Heart left ventricle (tissue), 13 donors: ENCODE measurements at regions not wholly inside any gene's neighbourhood (a gene's known extent, or its start where the extent isn't known, plus 50 kb on each side); places are given as distances from the start of the nearest gene placed in this dataset.

ENCODE experiments used
- POLR2A ChIP-seq, 2 donors: fragments of 450-650 bp; IDR thresholded peaks; one replicate each; pipeline ENCODE4 v1.6.1; 2017; ENCODE audit warnings: antibody characterized with exemption in 2 of 2, mild to moderate bottlenecking in 2 of 2, moderate library complexity in 2 of 2
- TF ChIP-seq, protein P1 (sequence below), 12 donors: fragments of 200-600 bp; sonication (generic) in 4 of 12; IDR thresholded peaks; one replicate each; pipeline versions ENCODE4 v1.5.0 to v1.8.0; 2018 to 2022; ENCODE audit warnings: antibody characterized with exemption in 12 of 12, mild to moderate bottlenecking in 5 of 12
- donor health status: ischemic (EF 13 %, LVEDD 7.1; RV severe dilation, severe dysfunction).
- donor health status: DM: no; HTN: yes; CAD: no.
- donor health status: DM: no; HTN: no; CAD: no.
- donor health status: ischemic (EF 25% LVEDD 6.9; RV normal size, moderate dysfunction).
- donor health status: ischemic (EF 25% LVEDD 5.7; RV mildly dilated, moderate dysfunction).
- donor health status: ischemic (EF 35%, LVEDD 5.7; RV mildly dilated, moderate dysfunction).
- donor health status: nonischemic (EF 11% LVEDD 7.7; RV severe dilation, severe dysfunction).
- donor health status: DM: yes; HTN: yes; CAD: no.
- donor health status: PGD.
- donor health status: ischemic (EF 29% LVEDD 5.4; RV normal size, mild dysfunction).
- donor health status: nonischemic (EF 23%, LVEDD 6.1; RV moderate dilation, normal function).

DNA sequence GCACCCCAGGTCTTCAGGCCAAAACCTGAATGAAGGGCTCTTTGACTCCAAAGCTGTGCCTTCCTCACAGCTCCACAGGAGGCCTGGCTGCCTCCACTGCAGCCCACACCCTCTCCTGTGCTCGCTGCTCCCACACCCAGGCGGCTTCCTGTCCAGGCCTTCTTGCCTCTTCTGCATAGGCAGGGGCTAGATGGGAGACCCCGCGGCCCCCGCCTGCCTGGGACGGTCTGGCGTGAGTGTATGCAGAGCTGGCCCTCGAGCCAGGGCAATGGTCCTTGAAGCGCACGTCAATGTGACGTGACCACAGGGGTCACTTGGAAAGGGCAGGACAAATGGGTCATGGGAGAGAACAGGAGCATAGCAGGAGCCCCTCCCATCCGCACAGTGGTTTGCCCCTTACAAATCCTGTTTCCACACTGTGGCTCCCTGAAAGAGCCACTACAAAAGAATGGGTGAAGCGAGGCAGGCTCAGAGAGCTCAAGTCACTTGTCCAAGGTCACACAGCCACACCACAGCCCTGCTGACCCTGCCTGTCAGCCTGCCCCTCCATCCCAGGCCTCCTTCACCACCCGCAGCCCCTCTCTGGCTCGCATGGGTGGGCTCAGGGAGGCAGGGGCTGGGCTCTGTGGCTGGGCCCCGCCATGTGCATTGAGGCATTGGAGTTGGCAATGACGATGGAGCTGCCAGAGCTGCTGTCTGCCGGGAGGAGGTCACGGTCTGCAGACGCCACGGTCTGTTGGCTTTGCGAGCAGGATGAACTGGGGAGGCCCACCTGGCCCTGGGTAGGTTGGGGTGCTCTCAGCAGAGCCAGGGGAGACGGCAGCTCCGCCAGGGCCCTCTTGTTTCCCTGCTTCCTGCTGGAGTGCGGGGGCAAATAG lies 71.2 kb upstream of the WNT11 start:
- TF ChIP-seq, protein P1, sequence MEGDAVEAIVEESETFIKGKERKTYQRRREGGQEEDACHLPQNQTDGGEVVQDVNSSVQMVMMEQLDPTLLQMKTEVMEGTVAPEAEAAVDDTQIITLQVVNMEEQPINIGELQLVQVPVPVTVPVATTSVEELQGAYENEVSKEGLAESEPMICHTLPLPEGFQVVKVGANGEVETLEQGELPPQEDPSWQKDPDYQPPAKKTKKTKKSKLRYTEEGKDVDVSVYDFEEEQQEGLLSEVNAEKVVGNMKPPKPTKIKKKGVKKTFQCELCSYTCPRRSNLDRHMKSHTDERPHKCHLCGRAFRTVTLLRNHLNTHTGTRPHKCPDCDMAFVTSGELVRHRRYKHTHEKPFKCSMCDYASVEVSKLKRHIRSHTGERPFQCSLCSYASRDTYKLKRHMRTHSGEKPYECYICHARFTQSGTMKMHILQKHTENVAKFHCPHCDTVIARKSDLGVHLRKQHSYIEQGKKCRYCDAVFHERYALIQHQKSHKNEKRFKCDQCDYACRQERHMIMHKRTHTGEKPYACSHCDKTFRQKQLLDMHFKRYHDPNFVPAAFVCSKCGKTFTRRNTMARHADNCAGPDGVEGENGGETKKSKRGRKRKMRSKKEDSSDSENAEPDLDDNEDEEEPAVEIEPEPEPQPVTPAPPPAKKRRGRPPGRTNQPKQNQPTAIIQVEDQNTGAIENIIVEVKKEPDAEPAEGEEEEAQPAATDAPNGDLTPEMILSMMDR (IDR thresholded peaks at IDR 0.05): no peak
- no peak for TF ChIP-seq POLR2A (IDR thresholded peaks at IDR 0.05)
